ENCODE measurements at regions not wholly inside any gene's neighbourhood (a gene's known extent, or its start where the extent isn't known, plus 50 kb on each side); places are given as distances from the start of the nearest gene placed in this dataset.

- no peak overlapping the region for H3K27ac ChIP-seq
- no peak for TF ChIP-seq ZFX (IDR thresholded peaks at IDR 0.05; ENCODE audit: borderline replicate concordance)
- TF ChIP-seq, protein P1, sequence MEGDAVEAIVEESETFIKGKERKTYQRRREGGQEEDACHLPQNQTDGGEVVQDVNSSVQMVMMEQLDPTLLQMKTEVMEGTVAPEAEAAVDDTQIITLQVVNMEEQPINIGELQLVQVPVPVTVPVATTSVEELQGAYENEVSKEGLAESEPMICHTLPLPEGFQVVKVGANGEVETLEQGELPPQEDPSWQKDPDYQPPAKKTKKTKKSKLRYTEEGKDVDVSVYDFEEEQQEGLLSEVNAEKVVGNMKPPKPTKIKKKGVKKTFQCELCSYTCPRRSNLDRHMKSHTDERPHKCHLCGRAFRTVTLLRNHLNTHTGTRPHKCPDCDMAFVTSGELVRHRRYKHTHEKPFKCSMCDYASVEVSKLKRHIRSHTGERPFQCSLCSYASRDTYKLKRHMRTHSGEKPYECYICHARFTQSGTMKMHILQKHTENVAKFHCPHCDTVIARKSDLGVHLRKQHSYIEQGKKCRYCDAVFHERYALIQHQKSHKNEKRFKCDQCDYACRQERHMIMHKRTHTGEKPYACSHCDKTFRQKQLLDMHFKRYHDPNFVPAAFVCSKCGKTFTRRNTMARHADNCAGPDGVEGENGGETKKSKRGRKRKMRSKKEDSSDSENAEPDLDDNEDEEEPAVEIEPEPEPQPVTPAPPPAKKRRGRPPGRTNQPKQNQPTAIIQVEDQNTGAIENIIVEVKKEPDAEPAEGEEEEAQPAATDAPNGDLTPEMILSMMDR (IDR thresholded peaks at IDR 0.05) = no peak
These were observed 179.9 kb upstream of the NCKAP5 start for GRCh38 chr2:133748007-133748700.

DNA sequence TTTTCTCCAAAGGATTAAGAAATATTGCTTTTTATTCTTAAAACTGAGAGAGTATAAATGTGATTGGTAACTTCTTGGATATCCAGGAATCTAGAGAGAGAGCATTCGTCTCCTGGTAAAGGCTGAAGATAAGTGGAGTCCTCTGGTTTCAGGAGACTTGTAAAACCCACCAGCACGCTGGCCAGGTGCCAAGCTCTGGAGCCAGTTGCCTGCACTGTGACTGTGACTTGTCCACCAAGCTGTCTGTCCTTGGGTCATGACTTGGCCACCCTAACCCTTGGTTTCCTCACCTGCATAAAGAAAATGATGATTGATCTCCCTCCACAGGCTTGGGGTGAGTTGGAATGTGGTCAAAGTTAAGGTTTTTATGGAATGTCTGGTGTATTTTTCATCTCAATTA lies 185.4 kb upstream of the NCKAP5 start:
- TF ChIP-seq, protein P1 (IDR thresholded peaks at IDR 0.05) = no peak
- no peak for TF ChIP-seq ZFX (IDR thresholded peaks at IDR 0.05; ENCODE audit: borderline replicate concordance)
- H3K27ac ChIP-seq = no peak overlapping the region

DNA sequence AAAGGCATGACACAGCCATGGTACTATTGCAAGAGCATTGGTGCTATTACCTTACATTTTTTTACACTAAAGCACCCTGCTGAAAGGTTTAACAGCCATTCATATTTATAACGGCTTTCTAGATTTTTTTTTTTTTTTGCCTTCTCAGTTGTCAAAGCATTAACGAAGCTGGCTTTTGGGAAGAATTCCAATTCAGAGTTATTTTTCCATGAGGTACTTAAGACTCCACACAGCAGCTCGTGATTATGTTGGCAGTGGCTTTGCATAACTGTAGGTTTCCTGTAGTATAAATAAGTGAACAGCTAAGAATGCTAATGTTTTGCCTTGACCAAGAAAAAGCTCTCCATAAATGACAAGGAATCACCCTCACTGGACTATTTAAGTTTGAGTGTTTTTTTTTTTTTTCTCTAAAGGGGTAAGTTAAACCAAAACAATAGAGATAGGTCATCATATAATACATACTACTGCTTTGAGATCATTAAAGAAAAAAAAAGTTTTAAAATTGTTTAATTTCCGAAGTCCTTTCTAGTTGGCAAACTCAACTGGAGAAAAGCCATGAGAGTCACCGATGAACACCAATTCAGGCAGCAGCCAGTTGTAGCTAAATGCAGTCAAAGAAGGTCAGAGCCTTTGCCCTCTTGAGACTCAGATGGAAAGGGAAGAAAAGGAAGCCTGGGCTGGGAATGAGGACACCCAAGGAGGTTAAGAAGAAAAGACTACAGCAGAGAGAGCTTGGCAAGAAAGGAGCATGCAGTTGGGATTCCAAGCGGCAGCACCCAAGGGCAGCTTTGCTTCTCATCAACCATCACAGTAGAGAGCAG lies 187.4 kb upstream of the NCKAP5 start:
- no peak overlapping the region for H3K27ac ChIP-seq
- no peak for TF ChIP-seq ZFX (IDR thresholded peaks at IDR 0.05; ENCODE audit: borderline replicate concordance)
- TF ChIP-seq, protein P1 (IDR thresholded peaks at IDR 0.05) = no peak

GRCh38 chr2:133756833-133757232 lies 188.6 kb upstream of the NCKAP5 start:
- no peak overlapping the region for H3K27ac ChIP-seq
- no peak for TF ChIP-seq ZFX (IDR thresholded peaks at IDR 0.05; ENCODE audit: borderline replicate concordance)

DNA sequence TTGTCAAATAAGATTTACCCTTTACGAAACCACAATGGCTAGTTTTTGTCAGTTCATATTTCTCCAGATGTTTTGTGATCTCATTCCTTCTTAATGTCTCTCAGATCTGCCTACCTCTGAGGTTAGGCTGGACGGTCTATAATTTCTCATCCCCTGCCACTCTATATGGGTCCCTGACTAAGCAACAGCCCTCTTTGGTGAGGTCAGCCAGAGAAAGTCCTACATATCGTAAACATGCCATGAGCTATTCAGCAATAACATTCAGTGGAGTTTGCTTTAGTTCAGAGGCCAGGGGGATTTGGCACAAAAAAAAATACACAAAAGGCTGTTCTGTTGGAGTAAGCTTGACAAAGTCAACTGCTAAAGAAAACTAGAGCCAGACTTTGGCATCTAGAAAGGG lies 192.1 kb upstream of the NCKAP5 start:
- H3K27ac ChIP-seq = no peak overlapping the region

DNA sequence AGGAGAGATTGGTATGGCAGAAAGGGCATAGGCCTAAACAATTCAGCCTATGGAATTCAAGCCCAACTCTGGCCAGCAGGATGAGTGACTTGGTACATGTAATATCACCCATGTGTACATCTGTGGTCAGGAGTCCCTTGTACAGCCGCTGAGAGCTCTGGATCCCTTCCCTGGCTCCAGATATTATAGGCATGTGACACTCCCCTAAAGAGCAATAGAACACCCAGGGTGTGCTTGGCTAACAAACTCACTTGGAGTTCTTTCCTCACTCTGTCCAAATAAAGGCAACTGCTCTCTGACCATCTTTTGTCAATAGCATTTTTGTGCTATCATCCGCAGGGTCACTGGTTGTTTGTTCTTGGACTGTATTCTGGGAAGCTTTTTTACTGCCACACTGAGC lies 197.4 kb upstream of the NCKAP5 start:
- no peak for TF ChIP-seq ZFX (IDR thresholded peaks at IDR 0.05; ENCODE audit: borderline replicate concordance)
- TF ChIP-seq, protein P1 (IDR thresholded peaks at IDR 0.05) = no peak
- no peak overlapping the region for H3K27ac ChIP-seq

More for the DNA sequence above, 192.1 kb upstream of the NCKAP5 start:
- no peak for TF ChIP-seq ZFX (IDR thresholded peaks at IDR 0.05; ENCODE audit: borderline replicate concordance)
- TF ChIP-seq, protein P1 (IDR thresholded peaks at IDR 0.05) = no peak

GRCh38 chr2:133766164-133766832 lies 198.0 kb upstream of the NCKAP5 start:
- TF ChIP-seq ZFX (IDR thresholded peaks at IDR 0.05; ENCODE audit: borderline replicate concordance) = no peak
- TF ChIP-seq, protein P1 (IDR thresholded peaks at IDR 0.05) = no peak
- H3K27ac ChIP-seq = no peak overlapping the region

Data from 22Rv1 (cell line).